Osteoblast (primary cell): ENCODE measurements at regions not wholly inside any gene's neighbourhood (a gene's known extent, or its start where the extent isn't known, plus 50 kb on each side); places are given as distances from the start of the nearest gene placed in this dataset.

Experiments used
- DNase-seq: peaks from one replicate; pipeline ENCODE4 v3.0.0; 2011; ENCODE audit warnings: low spot score, mixed read lengths; ENCODE audit not compliant: insufficient read length; ENCODE audit errors: missing footprints
- H2AFZ ChIP-seq: 2 replicates; pipeline ENCODE4 v1.6.0; 2011; ENCODE audit warnings: mild to moderate bottlenecking, low read length
- H3K27ac ChIP-seq: 2 replicates; pipeline ENCODE4 v1.5.1; 2011; ENCODE audit warnings: mild to moderate bottlenecking, low read depth, low read length, moderate library complexity
- H3K27me3 ChIP-seq: 2 replicates; pipeline ENCODE4 v1.6.0; 2012; ENCODE audit warnings: mild to moderate bottlenecking, control low read depth, inconsistent platforms, low read length, moderate library complexity; ENCODE audit not compliant: insufficient read depth
- H3K36me3 ChIP-seq: 2 replicates; pipeline ENCODE4 v1.5.1; 2011; ENCODE audit warnings: mild to moderate bottlenecking, low read length, control low read depth, moderate library complexity; ENCODE audit not compliant: insufficient read depth
- H3K4me1 ChIP-seq: 2 replicates; pipeline ENCODE4 v1.5.1; 2011; ENCODE audit warnings: mild to moderate bottlenecking, low read length, control low read depth, moderate library complexity; ENCODE audit not compliant: insufficient read depth
- H3K4me2 ChIP-seq: 2 replicates; pipeline ENCODE4 v1.6.0; 2011; ENCODE audit warnings: mild to moderate bottlenecking, low read length; ENCODE audit not compliant: insufficient read depth
- H3K4me3 ChIP-seq: fragments of 200-600 bp; sonication (generic); 3 replicates; pipeline ENCODE4 v1.5.1; 2012; ENCODE audit warnings: mild to moderate bottlenecking, low read length, inconsistent platforms; ENCODE audit not compliant: insufficient read depth
- H3K79me2 ChIP-seq: 2 replicates; pipeline ENCODE4 v1.6.0; 2012; ENCODE audit warnings: mild to moderate bottlenecking, low read length, control low read depth, inconsistent platforms; ENCODE audit not compliant: insufficient read depth
- H3K9me3 ChIP-seq: 2 replicates; pipeline ENCODE4 v1.5.1; 2011; ENCODE audit warnings: low read depth, low read length, control low read depth
- H4K20me1 ChIP-seq: 2 replicates; pipeline ENCODE4 v1.6.0; 2012; ENCODE audit warnings: mild to moderate bottlenecking, low read length, control low read depth; ENCODE audit not compliant: insufficient read depth
- CTCF ChIP-seq: IDR thresholded peaks from 2 replicates; pipeline ENCODE4 v1.5.1; 2011; ENCODE audit warnings: mild to moderate bottlenecking, low read depth, low read length, moderate library complexity; ENCODE audit errors: extremely low read depth

- Histone ChIP-seq H3K4me3 (no peak overlapping the region), H3K4me2 (no peak overlapping the region), H3K36me3 (no peaks in the 10 kb centered on the region), H3K27ac (no peak overlapping the region), H3K27me3 (no peaks in the 10 kb centered on the region), H3K9me3 (no peaks in the 10 kb centered on the region), H3K79me2 (no peaks in the 10 kb centered on the region), H3K4me1 (no peaks in the 10 kb centered on the region), H2AFZ (no peak overlapping the region), H4K20me1 (no peaks in the 10 kb centered on the region)
- no peak for TF ChIP-seq CTCF
- no peak for DNase-seq
Measured at GRCh38 chr7:53446170-53446569, 410.7 kb downstream of the POM121L12 start.

- H4K20me1 ChIP-seq, result no peaks in the 10 kb centered on the region
Measured at GRCh38 chr7:53458636-53459035, 423.2 kb downstream of the POM121L12 start.

GRCh38 chr7:53466371-53466770 is 430.9 kb downstream of the POM121L12 start:
- no peaks in the 10 kb centered on the region for H3K79me2 ChIP-seq
- no peak overlapping the region for H2AFZ ChIP-seq
- H3K9me3 ChIP-seq, result peaks cover 3% of the 10 kb centered on the region
- no peaks in the 10 kb centered on the region for H3K36me3 ChIP-seq
- no peak for TF ChIP-seq CTCF
- no peaks in the 10 kb centered on the region for H4K20me1 ChIP-seq
- H3K27me3 ChIP-seq, result no peaks in the 10 kb centered on the region
- DNase-seq, result no peak
- no peaks in the 10 kb centered on the region for H3K4me1 ChIP-seq
- H3K4me3 ChIP-seq, result no peak overlapping the region
- H3K4me2 ChIP-seq, result no peak overlapping the region
- no peak overlapping the region for H3K27ac ChIP-seq

More at GRCh38 chr7:53458636-53459035, 423.2 kb downstream of the POM121L12 start:
- Histone ChIP-seq H3K4me1 (no peaks in the 10 kb centered on the region), H3K27ac (no peak overlapping the region), H3K79me2 (no peaks in the 10 kb centered on the region), H3K9me3 (no peaks in the 10 kb centered on the region), H3K36me3 (no peaks in the 10 kb centered on the region), H3K4me3 (no peak overlapping the region), H2AFZ (no peak overlapping the region), H3K27me3 (no peaks in the 10 kb centered on the region), H3K4me2 (no peak overlapping the region)
- DNase-seq, result no peak
- TF ChIP-seq CTCF, result no peak

GRCh38 chr7:53470336-53470970 is 435.0 kb downstream of the POM121L12 start:
- H4K20me1 ChIP-seq, result no peaks in the 10 kb centered on the region
- H3K27me3 ChIP-seq, result no peaks in the 10 kb centered on the region
- H3K27ac ChIP-seq, result no peak overlapping the region
- H3K79me2 ChIP-seq, result no peaks in the 10 kb centered on the region
- no peak for TF ChIP-seq CTCF
- peaks cover 7% of the 10 kb centered on the region for H3K9me3 ChIP-seq
- no peak overlapping the region for H3K4me3 ChIP-seq
- H3K4me1 ChIP-seq, result no peaks in the 10 kb centered on the region
- H3K4me2 ChIP-seq, result no peak overlapping the region
- no peak overlapping the region for H2AFZ ChIP-seq
- H3K36me3 ChIP-seq, result no peaks in the 10 kb centered on the region
- DNase-seq, result no peak
